IPS-18a (cell line): ENCODE measurements at regions not wholly inside any gene's neighbourhood (a gene's known extent, or its start where the extent isn't known, plus 50 kb on each side); places are given as distances from the start of the nearest gene placed in this dataset.
"Not testable (repeated sequence)": the region's sequence is repeated elsewhere in the genome, so short reads cannot be mapped to it uniquely, and the experiment has no call there.

Source experiments
- H3K27ac ChIP-seq: one replicate; pipeline ENCODE4 v1.5.1; 2013; ENCODE audit warnings: low read length
- H3K27me3 ChIP-seq: one replicate; pipeline ENCODE4 v1.6.1; 2013; ENCODE audit warnings: mild to moderate bottlenecking, low read length; ENCODE audit not compliant: control insufficient read depth, insufficient read depth
- H3K36me3 ChIP-seq: one replicate; pipeline ENCODE4 v1.6.1; 2013; ENCODE audit warnings: low read depth, low read length; ENCODE audit not compliant: control insufficient read depth
- H3K4me1 ChIP-seq: one replicate; pipeline ENCODE4 v1.6.1; 2013; ENCODE audit warnings: low read depth, low read length; ENCODE audit not compliant: control insufficient read depth
- H3K4me3 ChIP-seq: one replicate; pipeline ENCODE4 v1.5.1; 2013; ENCODE audit warnings: low read length
- H3K9ac ChIP-seq: one replicate; pipeline ENCODE4 v1.6.1; 2013; ENCODE audit warnings: mild to moderate bottlenecking, low read length, moderate library complexity
- H3K9me3 ChIP-seq: one replicate; pipeline ENCODE4 v1.6.1; 2013; ENCODE audit warnings: low read depth, low read length; ENCODE audit not compliant: control insufficient read depth

GRCh38 chr14:98914942-98915341 is 357.1 kb downstream of the BCL11B start:
- Histone ChIP-seq H3K9me3 (no peaks in the 10 kb centered on the region), H3K4me1 (no peaks in the 10 kb centered on the region), H3K27me3 (no peaks in the 10 kb centered on the region), H3K9ac (no peak overlapping the region), H3K27ac (no peak overlapping the region), H3K36me3 (no peaks in the 10 kb centered on the region), H3K4me3 (no peak overlapping the region)

- no peak overlapping the region for H3K27ac ChIP-seq
- no peaks in the 10 kb centered on the region for H3K27me3 ChIP-seq
Observed at GRCh38 chr14:98915625-98916024, 356.4 kb downstream of the BCL11B start.

DNA sequence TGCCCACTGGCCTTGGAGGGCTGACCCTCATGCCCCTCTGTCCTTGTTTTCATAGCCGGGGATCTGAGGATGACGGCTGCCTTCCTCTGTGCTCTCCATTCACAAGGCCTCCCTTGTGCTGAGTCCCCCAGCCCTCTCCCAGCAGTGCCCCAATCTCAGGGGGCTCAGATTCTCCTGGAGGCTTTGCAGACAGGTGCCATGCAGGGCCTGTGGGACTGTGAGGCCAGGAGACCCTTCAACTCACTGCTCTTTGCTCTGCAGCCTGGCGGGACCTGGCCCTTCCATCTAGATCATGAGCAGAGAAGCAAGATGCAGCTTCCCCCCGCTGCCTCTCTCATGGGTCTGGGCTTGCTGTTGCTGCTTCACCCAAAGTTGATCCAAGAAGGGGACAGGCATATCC is 356.0 kb downstream of the BCL11B start:
- Histone ChIP-seq H3K36me3 (no peaks in the 10 kb centered on the region), H3K27ac (no peak overlapping the region), H3K9ac (no peak overlapping the region), H3K4me1 (no peaks in the 10 kb centered on the region), H3K9me3 (no peaks in the 10 kb centered on the region), H3K27me3 (no peaks in the 10 kb centered on the region), H3K4me3 (no peak overlapping the region)

More at GRCh38 chr14:98915625-98916024, 356.4 kb downstream of the BCL11B start:
- Histone ChIP-seq H3K36me3 (no peaks in the 10 kb centered on the region), H3K9ac (no peak overlapping the region), H3K9me3 (no peaks in the 10 kb centered on the region), H3K4me1 (no peaks in the 10 kb centered on the region), H3K4me3 (no peak overlapping the region)

DNA sequence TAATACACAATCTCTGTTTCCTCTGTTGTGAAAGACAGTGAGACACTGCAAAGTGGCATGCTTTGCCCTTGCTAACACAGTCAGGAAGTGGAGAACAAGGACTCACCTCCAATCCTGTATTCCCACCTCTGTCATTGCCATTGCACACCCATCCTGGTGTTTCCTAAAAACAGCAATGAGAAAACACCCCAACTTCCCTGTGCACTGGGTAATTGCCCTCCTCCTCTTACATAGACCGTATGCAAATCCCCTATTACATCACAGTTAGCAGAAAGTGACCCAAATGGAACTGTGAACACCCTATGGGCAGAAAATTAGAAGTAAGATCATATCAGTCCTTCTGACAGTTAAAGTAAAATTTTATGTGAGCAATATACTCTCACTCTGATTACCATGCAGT is 355.5 kb downstream of the BCL11B start:
- no peaks in the 10 kb centered on the region for H3K36me3 ChIP-seq
- H3K4me3 ChIP-seq: no peak overlapping the region
- no peaks in the 10 kb centered on the region for H3K27me3 ChIP-seq
- H3K27ac ChIP-seq: no peak overlapping the region
- H3K9ac ChIP-seq: no peak overlapping the region
- H3K9me3 ChIP-seq: no peaks in the 10 kb centered on the region
- H3K4me1 ChIP-seq: no peaks in the 10 kb centered on the region

GRCh38 chr14:98919434-98919833 is 352.6 kb downstream of the BCL11B start:
- H3K4me3 ChIP-seq: no peak overlapping the region
- H3K4me1 ChIP-seq: no peaks in the 10 kb centered on the region
- H3K9ac ChIP-seq: no peak overlapping the region
- H3K36me3 ChIP-seq: no peaks in the 10 kb centered on the region
- H3K9me3 ChIP-seq: no peaks in the 10 kb centered on the region
- H3K27ac ChIP-seq: no peak overlapping the region
- no peaks in the 10 kb centered on the region for H3K27me3 ChIP-seq

DNA sequence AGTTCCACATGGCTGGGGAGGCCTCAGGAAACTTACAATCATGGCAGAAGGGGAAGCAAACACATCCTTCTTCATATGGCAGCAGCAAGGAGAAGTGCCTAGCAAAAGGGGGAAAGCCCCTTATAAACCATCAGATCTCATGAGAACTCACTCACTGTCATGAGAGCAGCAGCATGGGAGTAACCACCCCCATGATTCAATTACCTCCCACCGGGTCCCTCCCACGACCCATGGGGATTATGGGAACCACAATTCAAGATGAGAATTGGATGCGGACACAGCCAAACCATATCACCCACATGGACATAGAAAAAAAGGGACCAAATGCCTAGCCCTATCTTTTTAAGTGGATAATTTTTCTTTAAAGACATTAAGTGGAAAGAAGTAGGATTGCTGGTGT is 350.7 kb downstream of the BCL11B start:
- not testable (repeated sequence) for H3K4me3 ChIP-seq, H3K27ac ChIP-seq, H3K27me3 ChIP-seq, H3K4me1 ChIP-seq, H3K9ac ChIP-seq, H3K36me3 ChIP-seq, H3K9me3 ChIP-seq

GRCh38 chr14:98923596-98923995 is 348.4 kb downstream of the BCL11B start:
- Histone ChIP-seq H3K4me3 (no peak overlapping the region), H3K9ac (no peak overlapping the region), H3K36me3 (no peaks in the 10 kb centered on the region), H3K27me3 (no peaks in the 10 kb centered on the region), H3K4me1 (no peaks in the 10 kb centered on the region), H3K9me3 (no peaks in the 10 kb centered on the region), H3K27ac (no peak overlapping the region)

GRCh38 chr14:98924046-98924445 is 348.0 kb downstream of the BCL11B start:
- Histone ChIP-seq H3K4me3 (no peak overlapping the region), H3K36me3 (no peaks in the 10 kb centered on the region), H3K4me1 (no peaks in the 10 kb centered on the region), H3K27me3 (no peaks in the 10 kb centered on the region), H3K9ac (no peak overlapping the region), H3K27ac (no peak overlapping the region), H3K9me3 (no peaks in the 10 kb centered on the region)

- Histone ChIP-seq H3K4me3 (no peak overlapping the region), H3K27me3 (no peaks in the 10 kb centered on the region), H3K9me3 (no peaks in the 10 kb centered on the region), H3K36me3 (no peaks in the 10 kb centered on the region), H3K4me1 (no peaks in the 10 kb centered on the region), H3K9ac (no peak overlapping the region), H3K27ac (no peak overlapping the region)
Observed at GRCh38 chr14:98925354-98926040, 346.5 kb downstream of the BCL11B start.

DNA sequence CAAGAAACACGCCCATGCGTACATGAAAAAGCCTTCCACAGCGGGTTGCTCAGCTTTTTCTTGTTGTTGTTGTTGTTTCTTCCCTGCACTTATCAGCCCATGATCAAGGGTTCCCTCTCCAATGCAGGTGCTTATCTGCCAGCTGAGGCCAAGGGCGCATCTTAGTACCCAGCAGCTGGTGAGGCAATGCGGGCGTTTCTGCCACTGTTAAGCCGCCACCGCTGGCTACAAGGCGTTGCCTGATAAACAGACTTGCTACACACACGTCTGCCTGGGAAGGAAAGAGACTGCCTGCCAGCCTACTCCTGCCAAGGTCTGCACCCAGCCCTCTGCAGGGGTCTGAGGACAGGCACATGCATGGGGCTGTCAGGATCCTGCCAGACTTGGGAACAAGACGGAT is 345.9 kb downstream of the BCL11B start:
- no peak overlapping the region for H3K27ac ChIP-seq
- H3K9ac ChIP-seq: no peak overlapping the region
- H3K9me3 ChIP-seq: no peaks in the 10 kb centered on the region
- no peaks in the 10 kb centered on the region for H3K27me3 ChIP-seq
- no peaks in the 10 kb centered on the region for H3K36me3 ChIP-seq
- no peak overlapping the region for H3K4me3 ChIP-seq
- H3K4me1 ChIP-seq: no peaks in the 10 kb centered on the region

GRCh38 chr14:98926801-98927200 is 345.2 kb downstream of the BCL11B start:
- Histone ChIP-seq H3K9ac (no peak overlapping the region), H3K27ac (no peak overlapping the region), H3K27me3 (no peaks in the 10 kb centered on the region), H3K36me3 (no peaks in the 10 kb centered on the region), H3K9me3 (no peaks in the 10 kb centered on the region), H3K4me3 (no peak overlapping the region), H3K4me1 (no peaks in the 10 kb centered on the region)

DNA sequence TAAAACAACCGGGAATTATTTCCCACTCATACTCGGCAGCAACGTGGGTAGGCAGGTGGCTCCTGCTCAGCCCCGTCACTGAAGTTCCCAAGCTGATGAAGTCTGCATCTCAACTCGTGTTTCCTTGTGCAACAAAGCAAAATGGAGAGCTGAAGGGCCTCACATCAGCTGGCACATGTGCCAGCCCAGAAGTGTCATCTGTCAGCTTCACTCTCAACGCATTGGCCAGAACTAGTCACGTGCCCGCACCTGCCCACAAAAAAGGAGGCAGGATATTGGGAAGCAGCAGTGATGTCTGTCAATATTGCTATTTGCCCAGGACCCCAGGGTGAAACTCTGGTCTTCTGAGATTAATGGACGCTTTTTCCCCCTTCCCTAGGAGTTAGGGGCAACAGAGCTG is 344.0 kb downstream of the BCL11B start:
- no peaks in the 10 kb centered on the region for H3K27me3 ChIP-seq
- no peaks in the 10 kb centered on the region for H3K4me1 ChIP-seq
- H3K9ac ChIP-seq: no peak overlapping the region
- H3K36me3 ChIP-seq: no peaks in the 10 kb centered on the region
- no peaks in the 10 kb centered on the region for H3K9me3 ChIP-seq
- no peak overlapping the region for H3K4me3 ChIP-seq
- H3K27ac ChIP-seq: no peak overlapping the region
